A673 (cell line): ENCODE measurements at regions not wholly inside any gene's neighbourhood (a gene's known extent, or its start where the extent isn't known, plus 50 kb on each side); places are given as distances from the start of the nearest gene placed in this dataset.

Source experiments
- BruUV-seq: library from RNA; stranded (reverse); fragments of 400-500 nt; replicated peaks from 2 replicates; lab custom pipeline; 2021; lab: Mats Ljungman, UMichigan
- CTCF ChIA-PET: fragments of 300-600 bp; sonication (Branson Sonifier 250); formaldehyde crosslinking; loops from one replicate; lab custom pipeline; 2022; ENCODE audit warnings: antibody characterized with exemption; lab: Charles Lee
- POLR2A ChIA-PET: fragments of 300-600 bp; sonication (Branson Sonifier 250); formaldehyde crosslinking; loops from one replicate; lab custom pipeline; 2022; ENCODE audit warnings: antibody characterized with exemption; ENCODE audit not compliant: low non-redundant PET; lab: Charles Lee
- DNase-seq: peaks from one replicate; pipeline ENCODE4 v3.0.0-alpha.2; 2015; ENCODE audit warnings: low spot score
- H3K27ac ChIP-seq: fragments of 200-600 bp; sonication (generic); 2 replicates; pipeline ENCODE4 v1.5.1; 2016; ENCODE audit warnings: mixed run types, low read depth, mild to moderate bottlenecking, mixed read lengths, antibody characterized with exemption, low read length; ENCODE audit not compliant: poor library complexity, severe bottlenecking
- H3K27me3 ChIP-seq: fragments of 200-600 bp; sonication (generic); replicated peaks from 2 replicates; pipeline ENCODE4 v1.6.1; 2017; ENCODE audit warnings: mixed run types, low read depth, mild to moderate bottlenecking, mixed read lengths, antibody characterized with exemption, low read length; ENCODE audit not compliant: insufficient read depth, poor library complexity
- H3K36me3 ChIP-seq: fragments of 200-600 bp; sonication (generic); 2 replicates; pipeline ENCODE4 v1.6.1; 2016; ENCODE audit warnings: mixed run types, mild to moderate bottlenecking, mixed read lengths, antibody characterized with exemption, low read length; ENCODE audit not compliant: insufficient read depth, poor library complexity, severe bottlenecking
- H3K4me1 ChIP-seq: fragments of 200-600 bp; sonication (generic); 2 replicates; pipeline ENCODE4 v1.6.1; 2017; ENCODE audit warnings: mixed run types, mild to moderate bottlenecking, mixed read lengths, antibody characterized with exemption, low read length; ENCODE audit not compliant: insufficient read depth, poor library complexity, severe bottlenecking
- H3K4me3 ChIP-seq: fragments of 200-600 bp; sonication (generic); 2 replicates; pipeline ENCODE4 v1.5.1; 2016; ENCODE audit warnings: low read depth, mixed run types, mild to moderate bottlenecking, mixed read lengths, low read length; ENCODE audit not compliant: poor library complexity, severe bottlenecking
- H3K9me3 ChIP-seq: fragments of 200-600 bp; sonication (generic); 2 replicates; pipeline ENCODE4 v1.6.1; 2016; ENCODE audit warnings: mixed run types, low read depth, mild to moderate bottlenecking, mixed read lengths, antibody characterized with exemption, low read length; ENCODE audit not compliant: poor library complexity, severe bottlenecking
- EZH2 ChIP-seq: fragments of 200-600 bp; sonication (generic); IDR thresholded peaks from 2 replicates; pipeline ENCODE4 v1.6.1; 2017; ENCODE audit warnings: borderline replicate concordance, low read depth, mild to moderate bottlenecking, mixed read lengths, antibody characterized with exemption, low read length; ENCODE audit not compliant: poor library complexity, severe bottlenecking
- intact Hi-C: fragments of 100-400 bp; cut with micrococcal nuclease; formaldehyde crosslinking; loops from one replicate; pipeline ENCODE4 v1.10.0; 2022; ENCODE audit not compliant: unreplicated experiment
- TF ChIP-seq, protein P1 (sequence below): fragments of 300-800, 200-600 bp; sonication (generic); conservative IDR thresholded peaks from 2 replicates; pipeline ENCODE4 v1.5.1; 2017; ENCODE audit warnings: low read depth, mild to moderate bottlenecking, antibody characterized with exemption, low read length, moderate library complexity, mixed read lengths

DNA sequence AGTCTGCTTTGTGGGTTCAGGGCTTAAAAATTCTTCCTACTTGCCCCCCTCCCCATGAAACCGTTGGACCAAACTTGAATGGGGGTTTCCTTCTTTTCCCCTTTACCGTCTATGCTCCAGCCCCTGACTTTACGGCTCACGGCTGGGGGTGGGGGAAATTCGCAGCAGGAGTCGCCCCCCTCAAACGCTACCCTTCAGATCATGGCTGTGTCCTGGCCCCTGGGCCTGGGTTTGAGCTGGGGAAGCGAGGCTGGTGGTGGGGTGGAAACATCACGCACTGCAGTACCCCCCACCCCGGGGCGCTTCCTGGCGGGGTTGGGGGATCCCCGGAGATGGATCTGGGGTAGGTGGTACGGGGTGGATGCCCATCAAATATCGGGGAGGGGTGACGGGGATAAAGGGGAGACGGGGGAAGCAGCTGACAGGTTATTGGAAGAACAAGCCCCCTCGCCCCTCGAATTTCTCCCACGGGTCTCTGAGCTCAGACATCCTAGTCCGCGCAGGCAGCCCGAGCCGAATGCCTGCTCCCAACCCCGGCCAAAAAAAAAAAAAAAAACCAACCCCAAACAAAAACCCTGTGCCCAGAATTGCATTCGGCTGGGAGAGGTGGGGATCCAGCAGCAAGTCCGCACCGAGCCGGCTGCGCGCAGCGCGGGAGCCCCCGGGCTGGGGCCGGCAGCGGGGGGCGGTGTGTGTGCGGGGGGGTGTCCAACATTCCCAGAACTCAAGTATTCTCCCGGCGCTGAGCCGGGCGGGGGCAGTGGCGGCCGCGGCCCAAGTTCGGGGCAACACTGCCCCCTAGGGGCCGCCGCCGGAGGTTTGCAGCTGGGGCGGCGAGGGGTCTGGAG, 59.0 kb upstream of the ACOT11 start:
- intact Hi-C loops = loop anchor here (1.0 to 5.0 kb wide), 4 partner anchors 82 to 1212 kb away; no protein-coding TSS in a partner anchor
- Histone ChIP-seq H3K9me3 (no peaks in the 10 kb centered on the region), H3K27ac (peak overlapping the region; percentile 83), H3K4me3 (peak overlapping the region; percentile 65), H3K36me3 (no peaks in the 10 kb centered on the region), H3K4me1 (peaks cover 41% of the 10 kb centered on the region), H3K27me3 (no peaks in the 10 kb centered on the region)
- ChIA-PET POLR2A (interaction anchor here (0.6 kb wide), 1 partner anchor 1189 kb away, joined by 3 read pairs; no protein-coding TSS in a partner anchor), CTCF (interaction anchor here (0.6 to 2.8 kb wide), 24 partner anchors 9 to 1559 kb away, joined by 4 to 24 read pairs (median 7); partner anchors contain the start of gene SSBP3)
- BruUV-seq = no TSS peak
- DNase-seq = peak; percentile 88
- TF ChIP-seq, protein P1, sequence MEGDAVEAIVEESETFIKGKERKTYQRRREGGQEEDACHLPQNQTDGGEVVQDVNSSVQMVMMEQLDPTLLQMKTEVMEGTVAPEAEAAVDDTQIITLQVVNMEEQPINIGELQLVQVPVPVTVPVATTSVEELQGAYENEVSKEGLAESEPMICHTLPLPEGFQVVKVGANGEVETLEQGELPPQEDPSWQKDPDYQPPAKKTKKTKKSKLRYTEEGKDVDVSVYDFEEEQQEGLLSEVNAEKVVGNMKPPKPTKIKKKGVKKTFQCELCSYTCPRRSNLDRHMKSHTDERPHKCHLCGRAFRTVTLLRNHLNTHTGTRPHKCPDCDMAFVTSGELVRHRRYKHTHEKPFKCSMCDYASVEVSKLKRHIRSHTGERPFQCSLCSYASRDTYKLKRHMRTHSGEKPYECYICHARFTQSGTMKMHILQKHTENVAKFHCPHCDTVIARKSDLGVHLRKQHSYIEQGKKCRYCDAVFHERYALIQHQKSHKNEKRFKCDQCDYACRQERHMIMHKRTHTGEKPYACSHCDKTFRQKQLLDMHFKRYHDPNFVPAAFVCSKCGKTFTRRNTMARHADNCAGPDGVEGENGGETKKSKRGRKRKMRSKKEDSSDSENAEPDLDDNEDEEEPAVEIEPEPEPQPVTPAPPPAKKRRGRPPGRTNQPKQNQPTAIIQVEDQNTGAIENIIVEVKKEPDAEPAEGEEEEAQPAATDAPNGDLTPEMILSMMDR = peak; percentile 95
- no peak for TF ChIP-seq EZH2

DNA sequence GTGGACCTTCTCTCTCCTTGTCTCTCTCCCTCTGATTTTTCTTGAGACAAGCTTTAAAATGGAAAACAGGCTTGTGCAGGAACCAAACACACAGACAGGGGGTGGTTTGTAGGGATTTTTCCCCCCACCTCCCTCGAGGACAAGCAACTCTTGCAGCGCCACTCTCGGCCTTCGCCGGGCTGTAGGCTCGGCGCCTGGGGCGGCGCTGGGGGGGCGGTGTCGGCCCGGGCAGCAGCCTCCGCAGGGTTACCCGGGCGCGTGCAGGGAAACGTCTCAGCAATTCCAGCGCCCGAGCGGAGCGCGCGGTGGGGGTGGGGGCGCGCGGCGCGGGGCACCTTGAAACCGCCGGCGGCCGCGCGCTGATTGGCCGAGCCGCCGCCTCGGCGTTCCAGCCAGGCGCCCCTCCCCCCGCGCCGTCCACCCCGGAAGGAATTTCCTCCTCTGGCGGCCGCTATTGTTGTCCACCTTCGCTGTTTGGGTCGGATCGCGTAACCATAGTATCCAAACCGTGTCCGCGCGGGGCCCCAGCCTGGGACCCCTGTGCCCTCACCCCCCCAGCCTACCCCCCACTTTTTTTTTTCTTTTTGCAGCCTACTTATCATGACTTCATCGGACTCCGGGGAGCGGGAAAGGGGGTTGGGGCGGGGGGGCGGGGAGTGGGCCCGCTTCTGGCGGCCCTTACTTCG, 59.8 kb upstream of the ACOT11 start:
- TF ChIP-seq, protein P1 = no peak
- no peak for TF ChIP-seq EZH2
- Histone ChIP-seq H3K36me3 (no peaks in the 10 kb centered on the region), H3K4me1 (peaks cover 41% of the 10 kb centered on the region), H3K9me3 (no peaks in the 10 kb centered on the region), H3K27ac (peak overlapping the region; percentile 83), H3K27me3 (no peaks in the 10 kb centered on the region), H3K4me3 (peak overlapping the region; percentile 65)
- intact Hi-C loops = loop anchor here (1.0 to 5.0 kb wide), 4 partner anchors 81 to 1211 kb away; no protein-coding TSS in a partner anchor
- DNase-seq = peak; percentile 94
- BruUV-seq = no TSS peak
- ChIA-PET POLR2A (no interaction called here), CTCF (interaction anchor here (0.6 to 0.7 kb wide), 4 partner anchors 11 to 542 kb away, joined by 3 to 8 read pairs (median 4); partner anchors contain the start of gene IFT25)

DNA sequence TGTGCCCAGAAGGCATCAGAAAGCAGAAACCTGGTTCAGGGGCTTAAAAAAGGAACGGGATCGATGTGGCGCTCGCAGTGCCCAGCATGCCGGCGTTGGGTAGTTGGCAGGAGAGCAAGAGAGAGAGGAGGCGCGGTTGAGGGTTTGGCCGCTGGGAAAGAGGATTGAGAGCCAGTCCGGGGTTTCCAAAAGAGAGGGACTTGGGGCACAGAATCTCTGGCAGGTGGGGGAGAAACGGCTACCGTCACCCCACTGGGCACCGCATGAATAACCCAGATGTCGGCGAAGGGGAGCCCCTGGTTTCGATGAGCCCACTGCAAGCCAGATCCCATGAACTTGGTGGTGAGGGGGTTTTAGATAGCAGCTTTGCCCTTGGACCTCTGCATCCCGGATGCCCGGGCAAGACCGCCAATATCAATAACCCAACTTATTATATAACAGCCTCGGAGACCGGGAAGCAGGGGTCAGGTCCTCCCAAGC, 60.4 kb upstream of the ACOT11 start:
- Histone ChIP-seq H3K27ac (peak overlapping the region; percentile 66), H3K4me1 (peaks cover 41% of the 10 kb centered on the region), H3K4me3 (peak overlapping the region; percentile 65), H3K9me3 (no peaks in the 10 kb centered on the region), H3K36me3 (no peaks in the 10 kb centered on the region), H3K27me3 (no peaks in the 10 kb centered on the region)
- ChIA-PET POLR2A (no interaction called here), CTCF (interaction anchor here (0.6 kb wide), 3 partner anchors 291 to 542 kb away, joined by 3 to 8 read pairs (median 3); partner anchors contain the start of gene IFT25)
- intact Hi-C loops = loop anchor here (1.0 to 5.0 kb wide), 4 partner anchors 80 to 1210 kb away; no protein-coding TSS in a partner anchor
- no peak for TF ChIP-seq EZH2
- TF ChIP-seq, protein P1 = no peak
- BruUV-seq = no TSS peak
- no peak for DNase-seq
